ENCODE measurements at regions not wholly inside any gene's neighbourhood (a gene's known extent, or its start where the extent isn't known, plus 50 kb on each side); places are given as distances from the start of the nearest gene placed in this dataset.

GRCh38 chr7:85396676-85397075 is 209.8 kb upstream of the SEMA3D start:
- intact Hi-C loops (cut with DNase I) = no loop called here
- Histone ChIP-seq H3K36me3 (no peaks in the 10 kb centered on the region), H3K9me3 (no peaks in the 10 kb centered on the region), H3K4me1 (no peaks in the 10 kb centered on the region), H3K27ac (replicated peaks in 1 of 4) (no peak overlapping the region), H3K4me3 (no peak overlapping the region), H3K27me3 (no peaks in the 10 kb centered on the region)
- TF ChIP-seq, protein P1, sequence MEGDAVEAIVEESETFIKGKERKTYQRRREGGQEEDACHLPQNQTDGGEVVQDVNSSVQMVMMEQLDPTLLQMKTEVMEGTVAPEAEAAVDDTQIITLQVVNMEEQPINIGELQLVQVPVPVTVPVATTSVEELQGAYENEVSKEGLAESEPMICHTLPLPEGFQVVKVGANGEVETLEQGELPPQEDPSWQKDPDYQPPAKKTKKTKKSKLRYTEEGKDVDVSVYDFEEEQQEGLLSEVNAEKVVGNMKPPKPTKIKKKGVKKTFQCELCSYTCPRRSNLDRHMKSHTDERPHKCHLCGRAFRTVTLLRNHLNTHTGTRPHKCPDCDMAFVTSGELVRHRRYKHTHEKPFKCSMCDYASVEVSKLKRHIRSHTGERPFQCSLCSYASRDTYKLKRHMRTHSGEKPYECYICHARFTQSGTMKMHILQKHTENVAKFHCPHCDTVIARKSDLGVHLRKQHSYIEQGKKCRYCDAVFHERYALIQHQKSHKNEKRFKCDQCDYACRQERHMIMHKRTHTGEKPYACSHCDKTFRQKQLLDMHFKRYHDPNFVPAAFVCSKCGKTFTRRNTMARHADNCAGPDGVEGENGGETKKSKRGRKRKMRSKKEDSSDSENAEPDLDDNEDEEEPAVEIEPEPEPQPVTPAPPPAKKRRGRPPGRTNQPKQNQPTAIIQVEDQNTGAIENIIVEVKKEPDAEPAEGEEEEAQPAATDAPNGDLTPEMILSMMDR (IDR thresholded peaks at IDR 0.05) = no peak
- TF ChIP-seq POLR2AphosphoS5 (IDR thresholded peaks at IDR 0.05) (no peak), POLR2A (IDR thresholded peaks at IDR 0.05; ENCODE audit: low read depth) (no peak), EP300 (IDR thresholded peaks at IDR 0.05) (no peak)
- no peak for DNase-seq (ENCODE audit: extremely low spot score)
- 89% methylated on average over 1 of the region's 1 CpG for WGBS

GRCh38 chr7:85392789-85393188 is 205.9 kb upstream of the SEMA3D start:
- Histone ChIP-seq H3K4me3 (no peak overlapping the region), H3K27ac (replicated peaks in 1 of 4) (no peak overlapping the region), H3K27me3 (no peaks in the 10 kb centered on the region), H3K9me3 (no peaks in the 10 kb centered on the region), H3K4me1 (no peaks in the 10 kb centered on the region), H3K36me3 (no peaks in the 10 kb centered on the region)
- WGBS = 75% methylated on average over 1 of the region's 1 CpG
- intact Hi-C loops (cut with DNase I) = no loop called here
- TF ChIP-seq POLR2A (IDR thresholded peaks at IDR 0.05; ENCODE audit: low read depth) (no peak), EP300 (IDR thresholded peaks at IDR 0.05) (no peak), POLR2AphosphoS5 (IDR thresholded peaks at IDR 0.05) (no peak)
- TF ChIP-seq, protein P1 (IDR thresholded peaks at IDR 0.05) = no peak
- no peak for DNase-seq (ENCODE audit: extremely low spot score)

- no peaks in the 10 kb centered on the region for H3K4me1 ChIP-seq
- TF ChIP-seq, protein P1 (IDR thresholded peaks at IDR 0.05) = no peak
- TF ChIP-seq POLR2AphosphoS5 (IDR thresholded peaks at IDR 0.05) (no peak), EP300 (IDR thresholded peaks at IDR 0.05) (no peak), POLR2A (IDR thresholded peaks at IDR 0.05; ENCODE audit: low read depth) (no peak)
- H3K36me3 ChIP-seq = no peaks in the 10 kb centered on the region
- 64% methylated on average over 4 of the region's 4 CpGs for WGBS
- no peak overlapping the region for H3K27ac ChIP-seq (replicated peaks in 1 of 4)
- intact Hi-C loops (cut with DNase I) = no loop called here
- H3K4me3 ChIP-seq = no peak overlapping the region
- no peaks in the 10 kb centered on the region for H3K27me3 ChIP-seq
- no peak for DNase-seq (ENCODE audit: extremely low spot score)
- no peaks in the 10 kb centered on the region for H3K9me3 ChIP-seq
Measured at GRCh38 chr7:85392326-85392725, 205.5 kb upstream of the SEMA3D start.

DNA sequence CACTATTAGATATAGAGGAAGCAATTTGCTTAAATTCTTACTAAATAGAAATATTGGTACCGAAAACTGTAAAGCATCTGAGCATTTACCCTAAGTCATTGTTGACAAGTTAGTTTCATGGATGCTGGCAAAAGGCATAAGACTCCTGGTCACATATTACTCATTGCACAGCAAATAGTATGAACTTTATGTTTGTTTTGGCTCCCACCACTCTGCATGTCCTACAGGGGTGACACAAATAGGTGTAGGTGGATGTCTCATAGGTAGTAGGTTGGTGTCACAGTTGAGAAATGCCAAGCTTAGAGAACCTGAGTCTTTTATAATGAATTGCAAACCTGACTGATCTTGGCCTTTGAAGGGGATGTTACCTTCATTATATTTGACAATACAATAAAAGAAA is 199.6 kb upstream of the SEMA3D start:
- no peak for DNase-seq (ENCODE audit: extremely low spot score)
- H3K27ac ChIP-seq (replicated peaks in 1 of 4) = no peak overlapping the region
- WGBS = 100% methylated on average over 1 of the region's 1 CpG
- no peak overlapping the region for H3K4me3 ChIP-seq
- intact Hi-C loops (cut with DNase I) = no loop called here
- no peaks in the 10 kb centered on the region for H3K36me3 ChIP-seq
- H3K9me3 ChIP-seq = no peaks in the 10 kb centered on the region
- TF ChIP-seq EP300 (IDR thresholded peaks at IDR 0.05) = no peak
- TF ChIP-seq, protein P1 (IDR thresholded peaks at IDR 0.05) = no peak
- TF ChIP-seq POLR2AphosphoS5 (IDR thresholded peaks at IDR 0.05) = no peak
- no peak for TF ChIP-seq POLR2A (IDR thresholded peaks at IDR 0.05; ENCODE audit: low read depth)
- no peaks in the 10 kb centered on the region for H3K4me1 ChIP-seq
- no peaks in the 10 kb centered on the region for H3K27me3 ChIP-seq

DNA sequence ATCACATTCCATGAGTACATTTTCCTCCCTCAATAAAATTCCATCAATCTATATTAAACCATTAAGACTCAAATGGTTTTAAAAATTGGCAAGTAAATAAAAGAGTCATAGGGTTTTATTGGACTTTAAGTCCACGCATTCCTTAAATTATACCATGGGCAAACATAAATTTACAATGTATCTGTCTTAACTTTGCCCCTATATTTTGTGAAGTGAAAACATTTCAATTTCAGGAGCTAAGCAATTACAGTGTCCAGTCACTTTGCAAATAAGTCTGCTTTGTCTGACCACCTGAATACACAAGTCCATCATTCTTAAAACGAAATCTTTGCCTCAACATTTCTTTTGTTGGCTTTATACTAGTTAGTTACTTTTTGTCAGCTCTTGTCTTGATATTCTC is 197.5 kb upstream of the SEMA3D start:
- 92% methylated on average over 2 of the region's 2 CpGs for WGBS
- no peaks in the 10 kb centered on the region for H3K36me3 ChIP-seq
- no peaks in the 10 kb centered on the region for H3K4me1 ChIP-seq
- intact Hi-C loops (cut with DNase I) = no loop called here
- no peak for DNase-seq (ENCODE audit: extremely low spot score)
- H3K27ac ChIP-seq (replicated peaks in 1 of 4) = no peak overlapping the region
- no peaks in the 10 kb centered on the region for H3K9me3 ChIP-seq
- no peaks in the 10 kb centered on the region for H3K27me3 ChIP-seq
- H3K4me3 ChIP-seq = no peak overlapping the region
- TF ChIP-seq, protein P1 (IDR thresholded peaks at IDR 0.05) = no peak
- TF ChIP-seq POLR2AphosphoS5 (IDR thresholded peaks at IDR 0.05) (no peak), EP300 (IDR thresholded peaks at IDR 0.05) (no peak), POLR2A (IDR thresholded peaks at IDR 0.05; ENCODE audit: low read depth) (no peak)

All from esophagus muscularis mucosa (tissue), 4 donors.